ENCODE measurements at regions not wholly inside any gene's neighbourhood (a gene's known extent, or its start where the extent isn't known, plus 50 kb on each side); places are given as distances from the start of the nearest gene placed in this dataset.

DNA sequence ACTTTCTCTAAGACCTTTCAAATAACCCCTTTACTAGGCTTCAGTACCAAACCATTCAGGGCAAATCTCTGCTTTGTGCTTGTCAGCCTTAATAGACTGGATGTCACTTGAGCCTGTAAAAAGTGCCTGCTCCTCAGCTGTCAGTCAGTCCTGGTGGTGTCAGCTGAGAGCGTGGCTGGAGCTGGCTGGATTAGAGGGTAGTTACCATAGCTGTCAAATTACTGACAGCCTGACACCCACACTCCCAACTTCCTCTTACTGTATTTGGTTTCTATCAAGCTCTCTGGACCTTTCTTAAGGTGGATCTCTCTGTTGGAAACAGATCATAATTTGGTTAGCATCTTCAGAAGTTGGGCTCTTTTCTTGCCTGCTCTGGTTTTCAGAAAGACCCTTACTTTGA, 371.4 kb upstream of the ATP5MC3 start:
- DNase-seq = no peak

- no peak for DNase-seq
Measured at GRCh38 chr2:175540421-175540820, 358.9 kb upstream of the ATP5MC3 start.

GRCh38 chr2:175539122-175539521, 357.6 kb upstream of the ATP5MC3 start:
- DNase-seq = no peak

- DNase-seq = no peak
Measured at GRCh38 chr2:175536059-175536458, 354.5 kb upstream of the ATP5MC3 start.

DNA sequence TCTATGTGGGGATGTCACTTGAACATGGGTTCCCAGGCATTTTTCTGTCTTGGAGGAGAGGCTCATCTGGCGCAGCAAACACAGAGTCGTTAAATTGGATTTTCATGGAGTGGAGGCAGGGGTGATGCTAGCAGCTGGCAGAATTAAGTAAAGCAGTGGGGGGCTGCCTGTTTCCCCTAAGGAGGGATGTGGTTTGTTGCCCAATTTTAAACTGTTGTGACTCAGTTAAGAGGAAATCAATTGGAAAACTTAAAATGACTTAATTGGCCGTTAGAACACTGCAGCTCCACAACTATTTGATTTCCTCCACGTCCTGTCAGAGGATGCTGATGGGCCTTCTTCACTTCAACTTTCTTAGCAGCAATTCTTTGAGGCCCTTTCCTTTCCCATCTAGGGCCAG, 354.1 kb upstream of the ATP5MC3 start:
- no peak for DNase-seq

- DNase-seq = peak; percentile 19
Measured at GRCh38 chr2:175525975-175526374, 344.5 kb upstream of the ATP5MC3 start.

DNA sequence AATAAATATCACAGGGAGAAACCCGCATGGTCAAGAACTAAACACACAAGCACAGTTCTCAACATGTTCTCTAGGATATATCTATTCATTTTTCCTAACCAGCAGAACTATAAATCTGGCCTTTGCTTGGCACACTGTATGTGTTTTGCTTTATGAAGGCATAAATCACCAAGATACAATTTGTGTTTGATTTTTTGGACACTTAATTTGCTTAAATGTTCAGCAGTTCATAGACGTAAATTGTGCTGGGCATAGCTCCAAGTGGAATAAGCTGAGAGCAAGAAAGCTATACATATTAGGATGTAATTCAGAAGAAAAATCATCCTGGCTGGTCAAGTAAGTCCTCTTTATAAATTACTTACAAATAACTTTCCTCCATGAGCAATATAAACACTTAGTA, 341.5 kb upstream of the ATP5MC3 start:
- peak; percentile 79 for DNase-seq

DNA sequence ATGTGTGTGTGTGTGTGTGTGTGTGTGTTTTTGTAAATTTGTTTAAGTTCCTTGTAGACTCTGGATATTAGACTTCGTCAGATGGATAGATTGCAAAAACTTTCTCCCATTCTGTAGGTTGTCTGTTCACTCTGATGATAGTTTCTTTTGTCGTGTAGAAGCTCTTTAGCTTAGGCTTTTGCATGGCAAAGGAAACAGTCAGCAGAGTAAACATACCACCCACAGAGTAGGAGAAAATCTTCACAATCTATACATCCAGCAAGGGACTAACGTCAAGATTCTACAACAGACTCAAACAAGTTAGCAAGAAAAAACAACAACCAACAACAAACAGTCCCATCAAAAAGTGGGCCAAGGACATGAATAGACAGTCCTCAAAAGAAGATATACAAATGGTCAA, 336.7 kb upstream of the ATP5MC3 start:
- DNase-seq = no peak

DNA sequence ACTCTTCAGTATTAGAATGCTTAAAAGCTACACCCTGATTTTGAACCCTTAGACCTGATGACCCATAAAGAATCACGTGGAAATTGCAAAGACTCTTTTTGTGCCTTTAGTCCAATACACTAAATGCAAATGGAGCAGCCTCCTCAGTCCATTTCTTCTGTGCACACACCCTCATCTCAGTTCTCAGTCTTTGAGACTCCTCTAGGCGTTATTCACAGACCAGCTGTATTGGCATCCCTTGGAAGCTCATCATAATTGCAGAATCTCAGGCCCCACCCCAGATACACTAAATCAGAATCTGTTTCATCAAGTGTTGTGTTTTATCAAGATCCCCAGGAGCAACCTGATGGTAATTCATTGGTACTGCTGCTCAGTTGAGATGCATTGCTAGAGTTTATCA, 335.0 kb upstream of the ATP5MC3 start:
- DNase-seq = no peak

DNA sequence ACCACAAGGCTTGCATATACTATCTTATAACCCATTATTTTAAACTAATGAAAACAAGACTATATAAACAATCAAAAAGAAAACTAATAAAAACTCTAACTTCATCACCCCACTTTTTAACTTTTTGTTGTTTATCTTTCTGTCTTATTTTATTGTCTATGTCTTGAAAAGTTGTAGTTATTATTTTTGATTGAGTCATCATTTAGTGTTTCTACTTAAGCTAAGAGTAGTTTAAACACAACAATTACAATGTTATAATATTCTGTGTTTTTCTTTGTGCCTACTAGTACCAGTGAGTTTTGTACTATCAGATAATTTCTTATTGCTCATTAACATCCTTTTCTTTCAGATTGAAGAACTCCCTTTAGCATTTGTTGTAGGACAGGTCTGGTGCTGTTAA, 318.7 kb upstream of the ATP5MC3 start:
- no peak for DNase-seq

DNA sequence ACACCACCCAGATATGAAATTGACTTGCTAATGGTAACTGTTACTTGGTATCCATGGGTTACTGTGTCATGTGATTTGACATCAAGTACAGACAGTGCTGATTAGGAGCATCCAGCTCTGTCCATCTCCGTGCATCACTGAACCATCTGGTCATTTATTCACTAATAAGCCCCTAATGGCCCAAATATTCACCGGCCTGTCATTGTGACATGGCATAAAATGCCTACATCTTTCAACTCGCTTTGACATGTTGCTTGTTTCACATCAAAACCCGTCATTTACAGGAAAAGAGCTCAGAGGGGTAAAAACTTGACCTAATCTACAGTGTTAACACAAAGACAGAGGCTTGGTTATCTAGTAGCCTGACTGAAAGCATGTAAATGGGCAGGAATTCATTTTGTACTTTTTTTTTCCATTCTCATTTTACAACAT, 308.9 kb upstream of the ATP5MC3 start:
- no peak for DNase-seq

GRCh38 chr2:175478096-175478768, 296.7 kb upstream of the ATP5MC3 start:
- DNase-seq = no peak

DNA sequence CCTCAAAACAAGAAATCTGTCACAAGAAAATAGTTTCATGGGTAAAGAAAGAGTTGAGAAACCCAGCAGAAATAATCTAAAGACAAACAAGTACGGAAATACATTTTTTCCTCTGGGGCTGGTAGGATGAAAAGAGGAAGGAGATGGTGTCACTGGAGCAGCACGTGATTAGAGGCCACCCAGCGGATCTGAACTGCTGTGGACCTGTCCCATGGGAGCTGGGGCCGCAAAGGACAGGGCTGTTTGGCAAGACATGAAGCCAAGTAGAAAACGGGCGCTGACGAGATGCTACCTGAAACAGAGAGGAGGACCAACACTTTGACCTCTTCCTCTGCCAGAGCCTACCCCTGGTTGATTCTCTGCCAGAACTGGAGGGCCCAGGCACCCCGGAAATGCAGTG, 295.4 kb upstream of the ATP5MC3 start:
- DNase-seq = no peak

GRCh38 chr2:175476374-175476773, 294.9 kb upstream of the ATP5MC3 start:
- DNase-seq = no peak

GRCh38 chr2:175475130-175475529, 293.6 kb upstream of the ATP5MC3 start:
- DNase-seq = no peak

DNA sequence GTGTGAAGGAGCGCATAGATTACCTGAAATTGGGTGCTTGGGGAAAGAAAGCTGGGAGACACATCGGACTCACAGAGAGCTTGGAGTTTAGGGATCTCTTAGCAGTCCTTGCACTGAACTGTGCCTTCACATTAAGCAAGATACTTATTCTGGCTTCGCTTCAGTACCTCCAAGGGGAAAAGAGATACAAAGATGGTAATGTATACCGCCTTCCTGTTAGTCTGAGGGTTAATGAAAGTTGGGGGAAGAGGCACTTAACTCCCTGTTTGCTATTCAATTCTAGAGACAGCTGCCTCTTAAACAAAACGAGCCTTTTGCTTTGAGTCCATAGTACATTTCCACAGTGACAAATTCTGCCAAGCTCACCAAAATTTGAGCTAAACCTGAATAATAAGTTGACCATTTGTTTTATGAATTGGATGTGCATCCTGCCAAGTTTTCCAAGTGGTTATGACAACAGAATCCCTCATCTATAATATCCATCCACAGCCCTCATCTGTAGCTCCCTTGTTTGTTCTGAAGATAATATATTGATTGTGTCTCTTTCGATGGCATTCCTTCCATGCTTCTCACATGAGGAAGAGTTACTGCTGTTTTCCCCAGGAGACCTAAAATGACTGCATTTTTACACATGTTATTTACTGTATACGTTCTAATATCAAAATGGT, 287.1 kb upstream of the ATP5MC3 start:
- peak; percentile 67 for DNase-seq

DNA sequence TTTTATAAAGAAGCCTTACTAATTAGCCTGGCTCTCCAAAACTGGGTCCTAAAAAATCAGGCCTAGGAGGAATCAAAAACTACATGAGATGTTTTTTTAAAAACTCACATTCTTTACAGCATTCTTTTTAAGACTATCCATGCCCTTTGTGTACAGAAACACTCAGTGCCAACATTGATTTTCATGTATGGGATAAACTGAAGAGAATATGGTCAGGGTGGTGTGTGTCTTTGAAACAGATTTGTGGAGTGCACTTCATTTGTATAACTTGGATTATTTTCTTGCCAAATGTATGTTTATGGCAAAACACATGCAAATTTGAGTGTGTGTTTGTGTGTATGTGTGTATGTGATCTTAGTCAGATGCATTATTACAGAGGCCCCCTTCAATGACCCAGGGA, 283.6 kb upstream of the ATP5MC3 start:
- no peak for DNase-seq

GRCh38 chr2:175464311-175464670, 282.8 kb upstream of the ATP5MC3 start:
- DNase-seq = no peak

DNA sequence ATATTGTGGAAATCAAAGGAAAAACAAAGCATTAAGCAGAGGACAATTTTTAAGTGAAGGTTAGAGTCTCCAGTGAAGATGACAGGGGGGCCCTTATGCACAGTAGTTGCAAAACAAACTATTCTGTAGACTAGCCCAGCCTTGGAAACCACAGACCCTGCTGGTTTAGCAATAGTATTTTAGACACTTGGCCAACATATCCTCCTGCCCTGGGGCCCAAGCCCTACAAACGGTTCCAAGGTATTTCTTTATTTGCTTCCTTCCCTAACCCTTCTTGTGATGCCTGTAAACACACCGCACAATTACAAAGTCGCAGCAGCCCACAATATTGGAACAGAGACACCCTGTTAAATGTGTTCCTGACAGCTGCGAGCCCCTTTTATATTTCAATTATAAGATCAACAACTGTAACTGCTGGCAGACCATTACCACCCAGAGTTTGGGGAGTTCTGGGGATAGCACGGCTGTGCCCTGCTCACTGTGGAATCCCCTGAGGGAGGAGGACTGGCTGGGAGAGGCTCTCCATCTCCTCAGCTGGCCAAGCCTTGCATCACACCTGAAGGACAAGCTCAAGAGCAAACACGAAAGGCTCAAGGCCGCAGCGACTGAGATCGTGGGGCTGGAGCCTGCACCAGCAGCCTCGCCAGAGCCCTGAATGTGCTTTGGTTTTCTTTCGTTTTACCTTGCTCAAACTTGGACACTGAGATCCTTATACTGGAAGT, 282.2 kb upstream of the ATP5MC3 start:
- no peak for DNase-seq

DNA sequence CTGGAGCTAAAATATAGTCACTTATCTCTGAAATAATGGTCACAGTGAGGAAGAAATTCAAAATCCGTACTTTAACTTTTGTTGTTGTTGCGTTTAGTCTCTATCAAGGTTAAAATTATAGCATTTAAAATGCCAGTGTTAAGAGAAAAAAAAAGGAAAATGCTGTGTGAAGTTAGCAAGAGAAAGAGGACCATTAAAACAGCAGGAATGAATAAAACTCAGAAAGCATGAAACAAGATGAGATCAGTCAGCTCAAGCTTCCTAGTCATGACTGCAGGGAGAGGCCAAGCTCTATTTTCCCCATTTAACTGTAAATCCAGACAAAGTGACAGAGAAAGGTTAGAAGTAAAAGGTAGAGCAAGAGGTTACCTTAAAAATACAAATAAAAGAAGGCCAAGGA, 281.7 kb upstream of the ATP5MC3 start:
- no peak for DNase-seq

- no peak for DNase-seq
Measured at GRCh38 chr2:175462246-175462645, 280.7 kb upstream of the ATP5MC3 start.

DNA sequence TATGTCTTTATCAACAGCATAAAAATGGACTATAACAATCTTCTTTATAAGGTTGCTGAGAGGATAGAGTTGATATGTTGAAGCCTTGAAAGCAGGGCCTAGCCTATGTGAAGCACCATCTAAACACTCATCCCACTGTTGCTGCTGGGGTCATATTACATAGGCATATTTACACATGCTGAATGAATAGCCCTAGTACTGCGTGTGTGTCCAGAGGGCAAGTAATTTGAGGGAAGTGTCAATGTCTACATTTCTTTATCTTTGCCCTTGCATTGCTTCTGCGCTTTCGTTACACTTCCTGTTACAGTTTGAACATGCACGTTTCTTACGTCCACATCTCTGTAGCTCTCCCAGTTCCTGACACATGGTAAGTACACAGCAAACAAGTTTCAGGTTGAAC, 280.3 kb upstream of the ATP5MC3 start:
- no peak for DNase-seq

DNA sequence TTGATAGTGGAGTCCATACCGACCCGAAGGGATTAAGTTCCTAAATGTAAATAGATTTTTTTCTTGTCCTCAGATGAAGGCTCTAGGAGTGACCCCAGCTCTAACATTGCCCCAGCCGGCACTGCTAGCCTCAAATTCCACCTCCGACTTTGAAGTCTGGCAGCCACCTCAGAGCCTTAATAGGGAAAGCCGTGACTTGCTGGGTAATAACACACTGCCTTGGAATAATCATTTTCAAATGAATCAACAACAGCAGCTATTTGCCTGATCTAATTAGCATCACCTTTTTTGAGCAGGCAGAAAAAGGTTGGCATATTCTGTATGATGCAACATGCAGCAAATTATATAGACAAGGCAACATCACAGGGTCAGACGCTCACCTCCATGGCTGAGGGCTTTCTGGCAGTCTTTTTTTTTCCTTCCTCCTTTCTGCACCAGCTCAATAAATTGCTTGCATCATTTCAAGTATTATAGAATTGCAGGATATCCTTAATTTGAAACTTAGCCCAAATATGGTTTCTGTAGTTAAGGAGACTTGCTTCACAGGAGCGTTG, 276.5 kb upstream of the ATP5MC3 start:
- no peak for DNase-seq

GRCh38 chr2:175454953-175455389, 273.5 kb upstream of the ATP5MC3 start:
- no peak for DNase-seq
